Right renal cortex interstitium (tissue), 3 donors: ENCODE measurements at regions not wholly inside any gene's neighbourhood (a gene's known extent, or its start where the extent isn't known, plus 50 kb on each side); places are given as distances from the start of the nearest gene placed in this dataset.

Experiments used
- DNase-seq, 3 donors: peaks; one replicate each; pipeline ENCODE4 v3.0.0-alpha.2; 2013; ENCODE audit warnings: low read depth in 3 of 3, low spot score in 2 of 3

DNA sequence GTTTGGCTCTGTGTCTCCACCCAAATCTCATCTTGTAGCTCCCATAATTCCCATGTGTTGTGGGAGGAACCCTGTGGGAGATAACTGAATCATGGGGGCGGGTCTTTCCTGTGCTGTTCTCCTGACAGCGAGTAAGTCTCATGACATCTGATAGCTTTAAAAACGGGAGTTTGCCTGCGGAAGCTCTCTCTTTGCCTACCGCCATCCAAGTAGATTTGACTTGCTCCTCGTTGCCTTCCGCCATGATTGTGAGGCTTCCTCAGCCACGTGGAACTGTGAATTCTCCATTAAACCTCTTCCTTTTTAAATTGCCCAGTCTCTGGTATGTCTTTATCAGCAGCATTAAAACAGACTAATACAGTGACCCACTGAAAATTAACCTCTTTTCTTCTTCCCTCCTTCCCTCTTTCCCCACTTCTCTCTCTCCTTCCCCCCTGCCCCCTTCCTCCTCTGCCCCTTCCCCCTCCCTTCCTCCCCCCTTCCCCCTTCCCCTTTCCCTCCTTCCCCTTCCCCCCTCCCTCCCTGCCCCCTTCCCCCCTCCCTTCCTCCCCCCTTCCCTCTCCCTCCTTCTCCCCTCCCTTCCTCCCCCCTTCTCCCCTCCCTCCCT is 818.8 kb downstream of the SLC4A3 start:
- DNase-seq: no peak

DNA sequence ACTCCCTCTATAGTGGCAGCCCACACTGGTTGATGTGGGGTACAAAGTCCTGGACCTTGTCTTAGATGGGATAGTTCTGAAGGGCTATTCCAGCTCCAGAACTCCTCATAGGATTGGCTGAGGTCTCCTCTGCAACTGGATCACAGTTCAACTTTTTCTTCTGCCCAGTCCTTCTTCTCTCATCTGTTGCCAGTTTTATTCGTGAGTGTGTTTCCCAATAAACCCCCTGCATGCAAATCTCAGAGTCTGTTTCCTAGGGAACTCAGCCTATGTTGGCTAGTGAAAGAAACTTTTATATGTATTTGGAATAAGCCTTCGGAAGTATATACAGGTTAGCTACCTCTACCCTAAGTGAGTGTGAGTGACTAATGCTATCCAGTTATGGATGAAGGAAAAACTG is 823.4 kb downstream of the SLC4A3 start:
- DNase-seq: no peak

DNA sequence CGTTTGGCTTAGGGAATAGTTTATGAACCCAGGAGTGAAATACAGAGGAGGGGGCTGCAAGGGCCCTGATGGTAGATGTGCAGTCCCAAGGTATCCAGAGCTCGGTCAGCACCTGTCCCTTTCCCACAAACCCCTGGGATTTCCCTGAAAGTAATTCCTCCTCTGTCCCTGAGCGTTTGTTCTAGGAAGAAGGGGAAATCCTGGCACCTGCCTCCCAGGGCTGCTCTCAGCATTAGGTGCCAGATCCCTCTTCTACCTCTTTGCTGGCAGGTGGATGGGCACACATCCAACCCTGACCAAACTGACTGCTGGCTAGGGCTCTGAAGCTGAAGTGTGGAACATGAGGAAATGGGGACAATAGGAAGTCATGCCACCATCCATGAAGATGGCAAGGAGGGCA is 824.0 kb downstream of the SLC4A3 start:
- DNase-seq: no peak

DNA sequence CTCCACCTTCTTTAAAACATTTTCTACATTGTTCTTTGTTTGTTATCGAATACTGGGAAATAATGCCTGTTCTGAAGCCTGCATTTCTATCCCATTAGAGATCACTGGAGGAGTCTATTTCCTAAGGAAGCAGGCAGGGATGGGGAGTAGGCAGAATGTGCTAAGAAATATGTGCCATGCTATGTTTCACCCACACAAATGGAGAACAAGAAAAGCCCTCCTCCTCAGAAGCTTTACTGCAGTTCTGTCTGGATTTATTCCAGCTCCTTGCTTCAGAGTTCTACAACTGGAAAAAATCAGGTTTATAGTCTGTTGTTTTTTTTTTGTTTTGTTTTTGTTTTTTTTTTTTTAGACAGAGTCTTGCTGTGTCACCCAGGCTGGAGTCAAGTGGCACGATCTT is 825.1 kb downstream of the SLC4A3 start:
- no peak for DNase-seq

DNA sequence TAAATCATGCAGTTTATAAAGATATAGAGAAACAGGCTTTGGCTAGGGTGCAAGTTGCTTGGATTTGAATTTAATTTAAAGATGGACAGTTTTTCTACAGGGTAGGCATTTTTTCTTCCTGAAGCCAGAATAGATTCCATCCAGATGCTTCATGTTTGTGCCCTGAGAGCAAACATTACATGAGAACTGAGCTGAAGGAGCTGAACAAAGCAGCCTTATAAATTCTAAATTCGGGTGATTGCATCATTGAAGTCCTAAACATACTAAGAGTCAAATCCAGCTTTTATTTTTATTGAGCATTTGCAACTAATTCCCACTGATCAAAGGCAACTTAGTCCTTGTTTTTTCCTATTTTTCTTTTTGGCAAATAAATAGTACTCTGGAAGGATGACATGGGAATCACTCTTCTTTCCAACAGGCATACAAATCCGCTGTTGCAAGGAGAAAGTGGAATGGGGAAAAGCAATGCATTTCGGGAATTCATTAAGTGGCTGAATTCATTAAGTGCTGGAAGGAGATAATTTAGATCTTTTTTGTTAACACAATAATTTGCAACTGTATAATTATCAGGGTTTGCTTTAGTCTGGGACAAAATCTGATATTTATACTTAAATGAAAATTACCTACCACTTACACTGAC is 828.0 kb downstream of the SLC4A3 start:
- no peak for DNase-seq

DNA sequence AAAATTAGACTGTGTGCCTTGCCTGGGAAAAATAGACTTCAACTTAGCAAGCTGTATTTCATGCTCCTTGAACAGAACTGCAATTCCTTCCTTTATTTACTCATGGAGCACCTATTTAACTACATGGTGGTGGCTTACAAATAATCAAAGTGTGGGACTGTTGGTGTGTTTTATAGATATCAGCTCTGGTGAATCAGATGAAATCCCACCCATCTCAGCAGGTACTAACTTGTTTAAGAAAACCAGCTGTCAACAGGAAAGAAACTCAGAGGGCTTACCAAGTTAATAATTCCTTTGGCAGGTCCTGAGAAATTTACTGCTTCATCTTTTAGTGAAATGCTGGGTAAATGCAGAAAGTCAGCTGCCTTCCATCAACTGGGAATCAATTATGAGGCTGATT is 830.6 kb downstream of the SLC4A3 start:
- no peak for DNase-seq

DNA sequence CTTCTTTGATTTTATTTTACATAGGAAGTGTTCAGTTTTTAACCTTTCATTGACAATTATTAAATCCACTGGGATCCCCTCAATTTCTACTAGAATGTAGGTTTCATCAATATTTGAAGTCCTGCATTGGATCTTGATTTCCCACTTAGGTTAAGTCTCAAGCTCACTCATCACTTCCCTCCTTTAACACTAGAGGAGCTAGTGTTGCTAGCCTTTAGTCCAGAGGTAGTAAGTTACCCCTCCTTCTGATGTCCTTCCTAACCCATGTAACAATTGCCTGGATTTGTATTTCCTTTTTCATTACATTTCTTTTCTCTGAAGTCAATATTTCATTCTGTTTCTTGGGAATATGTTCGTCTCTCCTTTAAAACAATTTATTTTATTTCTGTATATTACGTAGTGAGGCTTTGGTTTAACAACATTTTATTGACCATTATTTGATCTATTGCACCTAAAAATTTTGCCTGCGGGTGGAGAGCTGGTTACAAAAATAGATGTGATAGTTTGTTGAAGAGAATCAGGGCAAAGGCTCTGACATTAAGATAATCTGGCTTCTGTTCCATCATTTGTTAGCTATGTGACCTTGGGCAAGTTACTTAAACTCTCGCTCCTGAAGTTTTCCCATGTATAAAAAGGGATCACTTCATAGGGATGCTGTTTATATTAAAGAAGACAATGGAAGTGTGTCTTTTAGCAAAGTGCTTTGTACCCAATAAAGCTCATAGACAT is 833.0 kb downstream of the SLC4A3 start:
- DNase-seq: no peak

DNA sequence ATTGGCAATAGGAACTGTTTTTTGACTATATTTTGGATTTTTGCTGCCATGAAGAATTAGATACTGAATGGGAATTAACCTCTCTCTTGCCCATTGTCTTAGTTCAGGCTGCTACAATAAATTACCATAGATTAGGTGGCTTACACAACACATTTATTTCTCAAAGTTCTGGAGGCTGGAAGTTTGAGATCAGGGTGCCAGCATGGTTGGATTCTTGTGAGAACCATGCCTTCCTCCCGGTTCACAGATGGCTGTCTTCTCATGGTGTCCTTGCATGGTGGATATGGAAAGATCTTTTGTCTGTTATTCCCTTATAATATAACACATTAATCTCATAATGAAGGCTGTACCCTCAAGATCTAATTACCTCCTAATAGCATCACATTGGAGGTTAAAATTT is 836.4 kb downstream of the SLC4A3 start:
- no peak for DNase-seq

DNA sequence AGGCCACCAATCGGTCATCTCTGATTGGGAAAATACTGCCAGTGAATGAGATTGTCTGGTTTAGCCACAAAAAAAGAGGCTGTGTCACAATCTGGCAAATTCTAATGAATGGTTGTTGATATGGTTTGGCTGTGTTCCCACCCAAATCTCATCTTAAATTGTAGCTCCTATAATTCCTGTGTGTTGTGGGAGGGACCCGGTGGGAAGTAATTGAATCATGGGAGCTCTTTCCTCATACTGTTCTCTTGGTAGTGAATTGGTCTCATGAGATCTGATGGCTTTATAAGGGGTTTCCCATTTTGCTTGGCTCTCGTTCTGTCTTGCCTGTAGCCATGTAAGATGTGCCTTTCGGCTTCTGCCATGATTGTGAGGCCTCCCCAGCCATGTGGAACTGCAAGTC is 838.3 kb downstream of the SLC4A3 start:
- no peak for DNase-seq

DNA sequence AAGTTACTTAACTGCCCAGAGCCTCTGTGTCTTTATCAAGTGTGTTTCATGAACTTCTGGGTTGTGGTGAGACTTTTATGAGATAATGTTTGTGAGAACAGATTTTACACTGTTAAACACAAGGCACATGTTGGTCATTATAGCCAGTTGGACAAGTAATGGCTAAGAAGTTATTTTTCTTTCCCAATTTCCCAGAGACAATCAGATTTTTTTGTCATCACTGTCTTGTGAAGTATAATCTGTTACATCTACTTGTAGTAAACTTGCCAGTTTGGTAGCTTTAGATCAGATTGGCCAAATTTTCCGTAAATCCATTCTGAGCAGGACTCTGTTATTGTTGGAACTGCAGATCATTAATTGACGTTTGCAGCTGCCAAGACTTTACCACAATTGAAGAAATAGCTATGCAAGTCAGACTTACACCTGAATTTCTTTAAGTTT is 838.8 kb downstream of the SLC4A3 start:
- no peak for DNase-seq

DNA sequence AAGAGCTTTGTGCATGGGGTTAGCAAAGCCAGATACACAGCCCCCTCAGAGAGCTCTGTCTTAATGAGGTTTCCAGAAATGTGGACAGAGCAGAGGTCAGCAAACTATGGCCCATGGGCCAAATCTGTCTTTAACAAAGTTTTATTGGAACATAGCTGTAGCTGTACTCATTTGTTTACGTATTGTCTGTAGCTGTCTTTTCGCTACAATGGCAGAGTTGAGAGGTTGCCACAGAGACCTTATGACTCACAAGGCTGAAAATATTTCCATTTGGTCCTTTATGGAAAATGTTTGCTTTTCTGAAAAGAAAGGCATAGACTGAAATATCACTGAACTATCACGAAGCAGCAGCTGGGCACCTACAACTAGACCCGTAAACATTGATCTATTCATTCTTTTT is 841.8 kb downstream of the SLC4A3 start:
- no peak for DNase-seq

DNA sequence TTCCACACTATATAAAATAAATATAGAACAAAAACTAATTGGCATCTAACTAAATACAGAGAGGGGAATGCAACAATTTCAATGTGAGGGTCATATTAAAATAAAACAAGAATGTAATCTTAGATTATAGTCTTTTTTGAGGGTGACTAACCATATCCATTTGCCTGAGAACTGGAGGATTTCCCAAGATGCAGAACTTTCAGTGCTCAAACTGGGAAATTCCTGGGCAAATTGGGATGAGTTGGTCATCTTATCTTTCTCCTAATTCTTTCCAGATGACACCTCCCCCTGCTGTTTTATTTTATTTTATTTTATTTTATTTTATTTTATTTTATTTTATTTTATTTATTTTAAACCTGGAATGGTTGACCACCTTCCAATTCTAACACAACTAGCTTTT is 846.2 kb downstream of the SLC4A3 start:
- no peak for DNase-seq

DNA sequence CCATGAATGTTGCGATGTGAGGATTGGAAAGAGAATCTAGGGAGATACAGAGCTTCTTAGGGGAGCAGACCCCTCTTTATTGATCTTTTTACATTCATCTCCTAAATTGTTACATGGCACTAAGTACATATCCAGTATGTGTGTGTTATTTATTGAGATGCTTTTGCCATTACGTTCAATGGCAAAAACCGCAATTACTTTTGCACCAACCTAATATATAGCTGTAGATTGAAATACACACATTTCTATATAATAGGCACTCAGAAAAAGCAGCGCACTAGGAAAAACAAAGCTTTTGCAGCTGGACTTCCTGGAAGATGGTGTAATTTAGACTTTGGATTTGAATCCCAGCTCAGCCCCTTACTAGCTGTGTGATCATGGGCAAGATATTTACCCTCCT is 849.4 kb downstream of the SLC4A3 start:
- DNase-seq: no peak

DNA sequence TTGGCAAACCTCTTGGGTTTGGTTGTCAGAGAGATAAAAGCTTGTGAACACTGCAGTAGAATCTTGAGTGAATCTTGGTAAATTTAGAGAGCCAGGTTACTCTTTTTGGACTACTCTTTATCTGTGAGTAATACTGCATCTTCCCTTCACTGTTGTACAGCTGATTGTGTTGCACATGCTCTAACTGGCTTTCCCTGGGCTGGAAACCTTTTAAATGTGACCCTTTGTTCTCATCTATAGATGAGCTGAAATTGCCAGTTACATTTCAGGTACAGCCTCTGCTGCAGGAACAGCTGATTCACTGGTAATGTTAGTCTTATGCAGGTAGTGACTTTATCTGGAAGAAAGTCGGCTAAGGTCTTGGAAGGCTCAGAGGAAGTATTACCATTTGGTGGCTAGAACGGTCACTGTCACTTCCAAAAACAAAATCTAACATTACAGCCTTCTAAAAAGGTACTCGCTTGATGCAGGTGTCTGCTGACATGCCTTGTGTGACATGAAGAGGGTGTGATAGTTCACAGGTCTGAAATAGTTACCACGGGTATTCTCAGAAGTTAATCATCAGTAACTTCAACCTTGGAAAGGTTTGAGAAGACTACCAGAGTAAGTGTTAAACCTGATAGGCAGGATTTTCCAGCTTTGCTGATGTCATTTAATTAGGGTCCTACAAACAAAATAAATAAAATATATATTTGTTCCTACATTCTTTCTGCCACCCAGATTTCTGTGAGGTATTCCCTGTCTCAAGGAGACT is 851.1 kb downstream of the SLC4A3 start:
- DNase-seq: no peak

DNA sequence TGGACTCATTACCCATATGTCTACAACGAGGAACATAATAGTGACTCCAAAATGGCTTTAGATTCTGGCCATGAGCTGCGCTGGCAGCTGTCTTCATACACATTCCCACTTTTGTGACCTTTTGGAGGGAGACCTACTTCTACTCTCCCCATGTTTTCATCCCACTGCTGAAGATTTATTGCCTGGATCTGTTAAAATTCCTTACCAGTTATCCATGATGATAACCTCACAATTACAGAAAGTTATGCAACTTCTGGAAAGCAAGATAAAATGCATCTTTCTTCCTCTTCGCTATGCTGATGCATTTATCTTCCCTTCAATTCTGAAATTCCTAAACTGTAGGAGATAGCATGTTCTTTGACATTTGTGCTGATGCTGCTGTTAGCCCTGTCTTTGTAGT is 855.3 kb downstream of the SLC4A3 start:
- no peak for DNase-seq

DNA sequence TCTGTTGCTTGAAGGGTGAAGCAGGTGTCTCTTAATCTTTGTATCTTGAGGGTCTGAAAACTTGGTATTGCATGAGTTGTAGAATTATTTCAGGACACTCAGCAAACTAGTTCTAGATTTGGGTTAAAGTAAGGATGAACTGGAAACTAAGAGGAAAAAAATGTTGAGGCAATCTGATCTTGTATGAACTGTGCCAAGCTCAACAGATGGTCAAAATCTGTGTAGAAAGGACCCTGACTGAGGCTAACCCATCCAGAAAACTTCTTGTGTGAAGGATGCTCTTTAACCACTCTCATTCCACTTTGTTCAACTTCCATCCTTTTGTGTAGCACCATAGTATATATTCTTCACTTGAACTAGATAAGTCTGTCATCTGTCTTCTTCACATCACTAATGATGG is 861.7 kb downstream of the SLC4A3 start:
- no peak for DNase-seq

DNA sequence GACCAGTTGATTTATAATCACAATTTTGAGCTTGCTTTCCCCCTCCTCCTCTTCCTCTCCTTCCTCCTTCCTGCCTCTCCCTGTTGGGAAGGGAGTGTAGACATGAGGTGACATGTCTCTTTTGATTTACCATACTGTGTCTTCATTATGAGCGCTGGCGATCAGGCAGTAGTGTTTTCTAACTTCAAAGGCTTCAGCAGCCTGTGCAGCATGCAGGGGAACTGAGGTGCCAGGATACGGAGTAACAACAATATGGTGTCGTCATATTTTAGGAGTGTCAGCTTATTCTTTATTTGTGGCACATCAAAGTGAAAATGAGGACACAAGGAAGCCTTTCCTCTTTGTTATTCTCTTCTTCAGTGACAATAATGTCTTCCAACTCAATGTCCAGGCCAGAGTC is 864.2 kb downstream of the SLC4A3 start:
- DNase-seq: no peak

DNA sequence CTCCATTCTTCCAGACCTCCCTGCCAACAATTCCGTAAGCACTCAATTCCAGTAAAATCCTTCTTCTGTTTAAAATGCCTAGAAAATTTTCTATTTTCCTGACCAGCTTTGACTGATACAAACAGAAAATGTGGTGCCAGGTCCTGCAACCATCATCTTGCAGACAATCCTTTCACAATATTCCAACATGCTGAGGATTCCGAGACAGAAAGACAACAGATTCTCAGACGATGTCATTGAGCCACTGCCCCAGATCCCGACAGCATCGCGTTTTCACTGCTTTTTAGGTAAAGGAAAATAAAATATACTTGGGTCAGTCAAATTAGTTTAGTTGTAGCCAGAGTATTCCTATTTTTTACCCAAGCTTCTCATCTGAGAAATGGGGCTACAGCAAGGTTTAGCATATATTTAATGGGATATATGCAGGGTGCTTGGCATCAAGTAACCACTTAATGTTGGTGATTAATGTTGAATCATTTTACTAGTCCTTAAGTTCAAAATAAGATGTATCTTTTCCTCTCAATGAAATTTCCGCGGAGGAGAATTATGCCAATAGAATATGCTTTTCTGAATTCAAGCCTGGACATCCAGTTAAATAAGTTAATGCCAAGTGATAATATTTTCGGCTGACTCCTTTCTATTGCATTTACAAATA is 866.6 kb downstream of the SLC4A3 start:
- DNase-seq: no peak

DNA sequence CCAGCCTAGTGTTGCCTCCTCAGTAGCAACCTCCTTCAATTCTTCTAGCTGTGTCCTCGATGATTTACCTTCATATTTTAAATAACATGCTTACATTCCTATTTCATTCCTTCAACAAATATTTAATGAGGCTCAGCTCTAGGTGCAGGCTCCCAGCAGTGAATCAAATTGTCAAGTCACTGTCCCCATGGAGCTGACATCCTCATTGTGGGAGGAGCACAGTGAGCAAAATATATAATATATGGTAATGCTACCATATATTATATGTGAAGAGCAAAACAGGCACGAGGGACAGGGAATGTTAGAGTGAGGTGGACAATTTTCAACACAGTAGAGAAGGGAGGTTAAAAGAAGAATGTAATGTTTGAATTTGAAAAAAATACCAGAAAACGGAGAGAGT is 869.1 kb downstream of the SLC4A3 start:
- DNase-seq: no peak

DNA sequence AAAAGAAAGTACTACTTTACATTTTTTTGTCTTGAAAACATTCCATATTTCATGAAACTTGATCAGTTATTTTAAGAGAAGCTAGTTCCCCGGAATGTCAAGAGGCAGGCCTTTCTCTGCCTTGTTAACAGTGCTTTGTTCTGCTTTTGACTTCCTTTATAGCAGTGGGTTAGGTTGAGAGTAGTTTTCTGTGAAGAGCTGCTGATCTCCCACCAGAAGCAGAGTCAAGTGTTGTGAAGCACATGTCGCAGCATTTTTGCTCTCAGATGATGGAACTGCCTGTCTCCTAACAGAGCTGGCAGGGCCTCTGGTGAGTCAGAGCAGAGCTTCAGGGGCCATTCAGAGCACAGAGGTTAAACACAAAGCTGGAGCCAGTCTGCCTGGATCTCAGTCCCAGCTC is 871.8 kb downstream of the SLC4A3 start:
- DNase-seq: no peak

DNA sequence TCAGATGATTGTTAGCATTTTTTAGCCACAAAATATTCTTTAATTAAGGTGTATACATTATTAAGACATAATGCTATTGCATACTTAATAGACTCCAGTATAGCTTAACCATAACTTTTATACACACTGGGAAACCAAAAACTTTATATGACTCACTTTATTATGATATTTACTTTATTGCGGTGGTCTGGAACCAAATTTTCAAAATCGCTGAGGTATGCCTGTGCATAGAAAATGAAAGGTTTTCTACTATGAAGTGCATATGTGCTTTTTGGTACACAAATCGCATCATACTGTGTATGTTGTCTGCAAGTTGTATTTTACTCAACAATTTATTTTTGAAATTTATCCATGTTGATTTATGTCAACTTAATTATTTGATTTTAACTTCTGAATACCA is 875.1 kb downstream of the SLC4A3 start:
- no peak for DNase-seq
